WTC11 (cell line): ENCODE measurements at regions not wholly inside any gene's neighbourhood (a gene's known extent, or its start where the extent isn't known, plus 50 kb on each side); places are given as distances from the start of the nearest gene placed in this dataset.

Experiments
- ATF1 ChIP-seq: sonication (generic); formaldehyde crosslinking; IDR thresholded peaks from 2 replicates; pipeline ENCODE4 v1.8.1; 2023; ENCODE audit warnings: mild to moderate bottlenecking, moderate library complexity, missing genetic modification reagents
- CTCF ChIP-seq: fragments of 200-600 bp; IDR thresholded peaks from 2 replicates; pipeline ENCODE4 v1.8.0; 2022; ENCODE audit warnings: antibody characterized with exemption
- E2F1 ChIP-seq: sonication (generic); formaldehyde crosslinking; IDR thresholded peaks from 2 replicates; pipeline ENCODE4 v1.8.0; 2022; ENCODE audit warnings: mild to moderate bottlenecking, missing genetic modification reagents
- IRF2 ChIP-seq: sonication (generic); formaldehyde crosslinking; IDR thresholded peaks from 2 replicates; pipeline ENCODE4 v1.8.0; 2022; ENCODE audit warnings: low read depth, missing genetic modification reagents, borderline replicate concordance
- JUN ChIP-seq: sonication (generic); formaldehyde crosslinking; IDR thresholded peaks from 2 replicates; pipeline ENCODE4 v1.8.0; 2023; ENCODE audit warnings: mild to moderate bottlenecking, missing genetic modification reagents

DNA sequence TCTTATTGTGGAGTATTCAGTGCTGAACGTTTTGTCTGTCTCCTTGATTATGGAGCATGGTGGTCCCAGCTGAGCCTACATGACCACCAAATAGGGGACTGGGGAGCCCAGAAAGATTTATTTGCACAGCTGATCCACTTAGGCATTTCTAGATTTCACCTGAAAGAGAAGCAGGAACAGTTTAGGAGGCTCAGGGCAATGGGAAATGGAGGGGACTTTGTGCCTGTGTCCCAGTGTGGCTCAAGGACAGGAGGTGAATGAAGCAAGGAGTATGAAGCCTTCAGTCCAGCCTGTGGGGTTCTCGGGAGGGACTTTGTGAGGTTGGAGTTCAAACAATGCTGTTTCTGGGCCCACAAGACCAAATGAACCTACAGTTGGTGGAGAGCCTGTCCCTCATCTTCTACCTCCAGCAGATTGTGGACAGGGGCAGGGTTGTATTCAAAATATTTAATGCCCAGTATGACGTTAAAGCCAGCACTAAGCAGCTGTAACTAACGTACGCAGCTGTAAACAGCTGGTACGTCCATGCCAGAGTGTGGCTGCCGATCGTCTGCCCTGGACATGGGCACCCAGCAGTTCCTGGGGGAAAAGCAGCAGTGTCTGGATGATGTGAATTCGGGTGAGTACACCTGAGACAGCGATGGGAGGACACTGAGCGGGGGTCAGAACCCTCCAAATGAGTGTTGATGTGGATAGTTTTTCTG, 164.9 kb upstream of the RAB4A start:
- TF ChIP-seq JUN (no peak), E2F1 (CRISPR knock-in tag) (no peak), ATF1 (no peak), CTCF (no peak), IRF2 (CRISPR knock-in tag) (no peak)
